ENCODE measurements at regions not wholly inside any gene's neighbourhood (a gene's known extent, or its start where the extent isn't known, plus 50 kb on each side); places are given as distances from the start of the nearest gene placed in this dataset.

- TF ChIP-seq CTCF (IDR thresholded peaks at IDR 0.05; ENCODE audit: low read depth, low read length, poor library complexity, severe bottlenecking) (no peak), EZH2phosphoT487 (IDR thresholded peaks at IDR 0.05; ENCODE audit: borderline replicate concordance, low read length) (no peak)
Measured at GRCh38 chr1:213643360-213643759, 344.4 kb upstream of the PROX1 start.
